ENCODE measurements at regions not wholly inside any gene's neighbourhood (a gene's known extent, or its start where the extent isn't known, plus 50 kb on each side); places are given as distances from the start of the nearest gene placed in this dataset.

DNA sequence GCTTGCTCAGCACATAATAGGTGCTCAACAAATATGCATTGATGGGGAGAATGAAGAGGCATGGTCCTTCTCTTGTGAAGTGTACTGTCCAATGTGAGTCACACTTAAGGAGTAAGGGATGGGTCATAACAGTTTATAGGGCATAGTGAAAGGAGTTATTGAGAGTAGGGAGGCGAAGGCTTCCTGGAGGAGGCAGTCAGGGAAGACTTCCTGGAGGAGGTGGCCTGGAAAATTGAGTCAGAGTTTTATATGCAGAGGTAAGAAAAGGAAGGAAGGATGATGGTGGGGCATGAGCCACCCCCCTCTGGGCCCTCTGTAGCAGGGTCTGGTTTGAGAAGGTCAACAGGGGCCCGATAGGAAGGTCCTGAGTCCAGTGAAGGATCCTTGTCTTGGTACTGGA, 57.0 kb upstream of the ZNF536 start:
- no peaks in the 10 kb centered on the region for H3K27me3 ChIP-seq (ENCODE audit: control insufficient read depth, insufficient read depth, low read length)
- H3K27ac ChIP-seq, result no peak overlapping the region
- H3K79me2 ChIP-seq, result no peaks in the 10 kb centered on the region
- no peak overlapping the region for H3K4me2 ChIP-seq (ENCODE audit: low read length)
- H3K9ac ChIP-seq, result no peak overlapping the region
- no peak overlapping the region for H2AFZ ChIP-seq
- no peaks in the 10 kb centered on the region for H3K9me3 ChIP-seq (ENCODE audit: control insufficient read depth, low read length)
- TF ChIP-seq, protein P1, sequence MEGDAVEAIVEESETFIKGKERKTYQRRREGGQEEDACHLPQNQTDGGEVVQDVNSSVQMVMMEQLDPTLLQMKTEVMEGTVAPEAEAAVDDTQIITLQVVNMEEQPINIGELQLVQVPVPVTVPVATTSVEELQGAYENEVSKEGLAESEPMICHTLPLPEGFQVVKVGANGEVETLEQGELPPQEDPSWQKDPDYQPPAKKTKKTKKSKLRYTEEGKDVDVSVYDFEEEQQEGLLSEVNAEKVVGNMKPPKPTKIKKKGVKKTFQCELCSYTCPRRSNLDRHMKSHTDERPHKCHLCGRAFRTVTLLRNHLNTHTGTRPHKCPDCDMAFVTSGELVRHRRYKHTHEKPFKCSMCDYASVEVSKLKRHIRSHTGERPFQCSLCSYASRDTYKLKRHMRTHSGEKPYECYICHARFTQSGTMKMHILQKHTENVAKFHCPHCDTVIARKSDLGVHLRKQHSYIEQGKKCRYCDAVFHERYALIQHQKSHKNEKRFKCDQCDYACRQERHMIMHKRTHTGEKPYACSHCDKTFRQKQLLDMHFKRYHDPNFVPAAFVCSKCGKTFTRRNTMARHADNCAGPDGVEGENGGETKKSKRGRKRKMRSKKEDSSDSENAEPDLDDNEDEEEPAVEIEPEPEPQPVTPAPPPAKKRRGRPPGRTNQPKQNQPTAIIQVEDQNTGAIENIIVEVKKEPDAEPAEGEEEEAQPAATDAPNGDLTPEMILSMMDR (IDR thresholded peaks at IDR 0.05), result no peak
- no peaks in the 10 kb centered on the region for H3K36me3 ChIP-seq (ENCODE audit: control insufficient read depth, insufficient read depth, low read length)
- no peaks in the 10 kb centered on the region for H3K4me1 ChIP-seq
- no peak overlapping the region for H3K4me3 ChIP-seq (ENCODE audit: low read depth, low read length)

DNA sequence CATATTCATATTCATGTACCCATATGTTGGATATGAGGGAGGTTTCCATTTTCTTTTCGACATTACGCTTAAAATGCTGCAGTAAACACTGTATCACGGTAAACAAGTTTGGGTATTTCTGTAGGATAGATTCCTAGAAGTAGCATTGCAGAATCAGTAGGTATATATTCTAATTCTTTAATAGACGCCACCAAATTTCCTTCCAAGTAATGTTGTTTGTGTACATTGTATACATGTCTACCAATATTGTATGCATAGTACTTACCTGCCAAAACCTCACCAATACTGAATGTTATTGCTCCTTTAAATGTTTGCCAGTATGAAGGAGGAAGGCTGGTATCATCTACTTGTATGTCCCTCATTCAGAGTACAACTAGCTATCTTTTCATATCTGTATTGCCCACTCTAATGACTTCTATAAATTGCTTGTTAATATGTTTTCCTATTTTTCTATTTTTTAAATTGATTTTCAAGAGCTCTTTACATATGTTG, 56.1 kb upstream of the ZNF536 start:
- no peaks in the 10 kb centered on the region for H3K79me2 ChIP-seq
- no peaks in the 10 kb centered on the region for H3K27me3 ChIP-seq (ENCODE audit: control insufficient read depth, insufficient read depth, low read length)
- H2AFZ ChIP-seq, result no peak overlapping the region
- H3K4me1 ChIP-seq, result no peaks in the 10 kb centered on the region
- no peaks in the 10 kb centered on the region for H3K36me3 ChIP-seq (ENCODE audit: control insufficient read depth, insufficient read depth, low read length)
- H3K9me3 ChIP-seq (ENCODE audit: control insufficient read depth, low read length), result no peaks in the 10 kb centered on the region
- no peak overlapping the region for H3K4me3 ChIP-seq (ENCODE audit: low read depth, low read length)
- no peak overlapping the region for H3K4me2 ChIP-seq (ENCODE audit: low read length)
- no peak overlapping the region for H3K9ac ChIP-seq
- TF ChIP-seq, protein P1 (IDR thresholded peaks at IDR 0.05), result no peak
- no peak overlapping the region for H3K27ac ChIP-seq

DNA sequence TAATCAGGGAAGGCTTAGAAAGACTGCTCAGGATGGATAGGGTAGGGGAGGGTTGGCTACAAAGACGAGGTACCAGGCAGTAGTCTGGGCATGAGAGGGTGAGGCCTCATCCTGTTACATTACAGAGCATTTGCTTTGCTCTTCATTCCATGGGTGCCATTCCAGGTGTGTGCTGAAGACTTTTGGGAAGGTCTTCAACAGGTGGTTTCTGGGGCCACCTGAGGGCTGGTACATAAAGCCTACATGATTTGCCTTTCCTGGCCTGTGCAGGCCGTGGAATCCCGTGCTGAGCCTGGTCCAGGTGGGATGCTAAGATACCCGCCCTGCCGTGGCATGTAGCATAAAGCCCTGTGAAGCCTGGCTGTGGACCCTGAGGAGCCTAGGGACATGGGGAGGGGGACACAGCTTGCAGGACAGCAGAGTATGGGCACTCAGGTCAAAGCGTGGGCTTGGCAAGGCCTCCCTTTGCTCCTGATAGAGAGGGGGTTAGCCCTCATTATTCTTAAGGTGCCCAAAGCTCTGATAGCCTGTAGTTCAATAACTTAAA, 55.6 kb upstream of the ZNF536 start:
- no peaks in the 10 kb centered on the region for H3K4me1 ChIP-seq
- H3K9me3 ChIP-seq (ENCODE audit: control insufficient read depth, low read length), result no peaks in the 10 kb centered on the region
- no peak overlapping the region for H3K27ac ChIP-seq
- no peak overlapping the region for H3K4me3 ChIP-seq (ENCODE audit: low read depth, low read length)
- no peak overlapping the region for H2AFZ ChIP-seq
- H3K9ac ChIP-seq, result no peak overlapping the region
- TF ChIP-seq, protein P1 (IDR thresholded peaks at IDR 0.05), result no peak
- no peak overlapping the region for H3K4me2 ChIP-seq (ENCODE audit: low read length)
- H3K79me2 ChIP-seq, result no peaks in the 10 kb centered on the region
- no peaks in the 10 kb centered on the region for H3K36me3 ChIP-seq (ENCODE audit: control insufficient read depth, insufficient read depth, low read length)
- H3K27me3 ChIP-seq (ENCODE audit: control insufficient read depth, insufficient read depth, low read length), result no peaks in the 10 kb centered on the region

DNA sequence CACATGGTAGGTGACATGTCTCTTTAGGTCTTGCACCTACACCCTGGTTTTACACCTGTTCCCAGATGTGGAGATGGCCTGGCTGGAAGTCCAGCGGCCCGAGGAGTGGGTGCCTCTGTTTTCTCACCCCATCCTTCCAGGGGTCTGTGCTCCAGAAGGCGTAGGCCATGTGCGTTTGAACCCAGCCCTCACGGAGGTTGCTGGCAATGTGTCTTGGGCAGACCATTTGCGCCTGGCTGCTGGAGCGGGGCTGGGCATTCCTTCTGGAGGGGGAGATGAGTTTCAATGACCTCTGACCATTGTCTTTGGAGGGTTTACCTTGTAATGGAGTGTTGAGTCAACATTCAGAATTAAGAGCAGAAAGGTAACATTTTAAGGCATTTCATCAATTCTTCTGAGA, 54.8 kb upstream of the ZNF536 start:
- Histone ChIP-seq H3K36me3 (ENCODE audit: control insufficient read depth, insufficient read depth, low read length) (no peaks in the 10 kb centered on the region), H3K4me2 (ENCODE audit: low read length) (no peak overlapping the region), H3K27ac (no peak overlapping the region), H3K79me2 (no peaks in the 10 kb centered on the region), H2AFZ (no peak overlapping the region), H3K9ac (no peak overlapping the region), H3K4me3 (ENCODE audit: low read depth, low read length) (no peak overlapping the region), H3K9me3 (ENCODE audit: control insufficient read depth, low read length) (no peaks in the 10 kb centered on the region), H3K27me3 (ENCODE audit: control insufficient read depth, insufficient read depth, low read length) (no peaks in the 10 kb centered on the region), H3K4me1 (no peaks in the 10 kb centered on the region)
- TF ChIP-seq, protein P1 (IDR thresholded peaks at IDR 0.05), result no peak

DNA sequence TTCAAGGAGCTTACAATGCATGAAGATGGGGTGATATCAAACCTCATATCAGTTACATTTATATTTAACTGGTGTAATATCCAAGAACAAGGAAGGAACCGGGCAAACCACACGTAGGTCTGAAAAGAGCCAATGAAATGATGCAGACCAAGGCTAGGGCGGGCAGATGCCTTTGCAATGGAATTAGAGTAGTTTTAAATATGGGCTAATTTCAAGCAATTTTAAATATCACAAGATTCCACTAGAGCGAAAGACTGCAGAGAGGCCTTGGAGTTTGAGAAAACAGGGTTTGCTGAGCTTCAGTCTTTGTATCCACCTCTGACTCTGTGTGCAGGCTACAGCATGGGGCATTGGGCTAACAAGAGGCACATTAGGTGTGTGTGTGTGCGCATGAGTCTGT, 53.9 kb upstream of the ZNF536 start:
- TF ChIP-seq, protein P1 (IDR thresholded peaks at IDR 0.05), result no peak
- no peaks in the 10 kb centered on the region for H3K4me1 ChIP-seq
- H3K4me2 ChIP-seq (ENCODE audit: low read length), result no peak overlapping the region
- H3K79me2 ChIP-seq, result no peaks in the 10 kb centered on the region
- no peak overlapping the region for H3K4me3 ChIP-seq (ENCODE audit: low read depth, low read length)
- no peak overlapping the region for H2AFZ ChIP-seq
- no peaks in the 10 kb centered on the region for H3K27me3 ChIP-seq (ENCODE audit: control insufficient read depth, insufficient read depth, low read length)
- H3K27ac ChIP-seq, result no peak overlapping the region
- H3K36me3 ChIP-seq (ENCODE audit: control insufficient read depth, insufficient read depth, low read length), result no peaks in the 10 kb centered on the region
- H3K9me3 ChIP-seq (ENCODE audit: control insufficient read depth, low read length), result no peaks in the 10 kb centered on the region
- H3K9ac ChIP-seq, result no peak overlapping the region

All from parathyroid adenoma (tissue), 2 donors.